Activated CD4-positive, alpha-beta memory T cell treated with anti-CD3 and anti-CD28 coated beads for 36 hours (primary cell): ENCODE measurements at regions not wholly inside any gene's neighbourhood (a gene's known extent, or its start where the extent isn't known, plus 50 kb on each side); places are given as distances from the start of the nearest gene placed in this dataset.
A peak's percentile ranks its signal among the peaks of the same experiment; 100 is the strongest.

Experiments used
- CTCF ChIA-PET: fragments of 350-600 bp; sonication (Branson Sonifier 250); formaldehyde crosslinking; loops from one replicate; lab custom pipeline; 2021; ENCODE audit warnings: antibody characterized with exemption, inconsistent platforms; lab: Charles Lee
- POLR2A ChIA-PET: fragments of 350-600 bp; sonication (Branson Sonifier 250); formaldehyde crosslinking; loops from one replicate; lab custom pipeline; 2021; ENCODE audit warnings: antibody characterized with exemption; lab: Charles Lee
- DNase-seq: peaks from one replicate; pipeline ENCODE4 v3.0.0-alpha.2; 2020
- H3K27ac Mint-ChIP-seq: one replicate; pipeline ENCODE4 v1.8.0; 2021; ENCODE audit warnings: mixed read lengths
- H3K27me3 Mint-ChIP-seq: one replicate; pipeline ENCODE4 v1.8.0; 2021; ENCODE audit warnings: mixed read lengths
- H3K36me3 Mint-ChIP-seq: one replicate; pipeline ENCODE4 v1.8.0; 2021; ENCODE audit warnings: mixed read lengths
- H3K4me1 Mint-ChIP-seq: one replicate; pipeline ENCODE4 v1.8.0; 2021; ENCODE audit warnings: low read depth, mixed read lengths
- H3K4me3 Mint-ChIP-seq: one replicate; pipeline ENCODE4 v1.8.0; 2021; ENCODE audit warnings: mild to moderate bottlenecking, mixed read lengths
- H3K9me3 Mint-ChIP-seq: one replicate; pipeline ENCODE4 v1.8.0; 2021; ENCODE audit warnings: mixed read lengths
- intact Hi-C: fragments of 100-400 bp; cut with micrococcal nuclease; formaldehyde crosslinking; loops from one replicate; pipeline ENCODE4 v1.15.1; 2023

DNA sequence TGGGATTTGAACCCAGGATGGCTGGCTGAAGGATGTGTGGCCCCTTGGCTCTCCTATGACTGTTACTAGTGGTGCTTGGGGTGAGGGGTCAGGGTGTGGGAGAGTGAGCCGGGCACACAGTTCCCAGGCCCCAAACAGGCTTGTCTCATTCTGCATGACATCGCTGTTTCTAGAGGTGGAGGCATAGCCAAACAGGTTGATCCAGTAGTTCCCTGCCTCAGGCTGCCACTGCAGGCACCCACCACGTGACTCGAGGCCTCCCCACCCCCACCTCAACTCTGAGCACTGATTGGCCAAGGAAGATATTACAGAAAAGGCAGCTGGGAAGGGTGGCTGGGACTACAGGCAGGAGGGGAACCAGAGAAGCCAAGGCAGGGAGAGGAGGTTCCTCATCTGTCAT is 102.6 kb downstream of the NCOR2 start:
- POLR2A ChIA-PET: interaction anchor here (2.3 to 2.7 kb wide), 2 partner anchors 9 to 11 kb away, joined by 12 read pairs; no protein-coding TSS in a partner anchor
- CTCF ChIA-PET: interaction anchor here (1.8 to 2.4 kb wide), 2 partner anchors 9 to 11 kb away, joined by 10 to 15 read pairs; no protein-coding TSS in a partner anchor
- Mint-ChIP-seq H3K27ac (peak overlapping the region; percentile 38), H3K4me1 (peaks cover 41% of the 10 kb centered on the region), H3K36me3 (peaks cover 36% of the 10 kb centered on the region), H3K4me3 (peak overlapping the region; percentile 20), H3K9me3 (peaks cover 18% of the 10 kb centered on the region), H3K27me3 (no peaks in the 10 kb centered on the region)
- intact Hi-C loops: no loop called here
- no peak for DNase-seq

GRCh38 chr12:124464062-124464461 is 103.3 kb downstream of the NCOR2 start:
- POLR2A ChIA-PET: no interaction called here
- H3K4me1 Mint-ChIP-seq: peaks cover 34% of the 10 kb centered on the region
- no peak for DNase-seq
- no peak overlapping the region for H3K4me3 Mint-ChIP-seq
- H3K27me3 Mint-ChIP-seq: no peaks in the 10 kb centered on the region
- H3K36me3 Mint-ChIP-seq: peaks cover 36% of the 10 kb centered on the region
- CTCF ChIA-PET: no interaction called here
- intact Hi-C loops: no loop called here
- no peak overlapping the region for H3K27ac Mint-ChIP-seq
- H3K9me3 Mint-ChIP-seq: peaks cover 11% of the 10 kb centered on the region

- intact Hi-C loops: no loop called here
- Mint-ChIP-seq H3K27ac (no peak overlapping the region), H3K4me3 (no peak overlapping the region), H3K4me1 (peaks cover 33% of the 10 kb centered on the region), H3K9me3 (peaks cover 11% of the 10 kb centered on the region), H3K27me3 (no peaks in the 10 kb centered on the region), H3K36me3 (peaks cover 41% of the 10 kb centered on the region)
- ChIA-PET POLR2A (no interaction called here), CTCF (no interaction called here)
- DNase-seq: no peak
Measured at GRCh38 chr12:124463341-124463921, 104.0 kb downstream of the NCOR2 start.

GRCh38 chr12:124462750-124463149 is 104.7 kb downstream of the NCOR2 start:
- no peak overlapping the region for H3K27ac Mint-ChIP-seq
- H3K4me3 Mint-ChIP-seq: no peak overlapping the region
- CTCF ChIA-PET: no interaction called here
- H3K36me3 Mint-ChIP-seq: peaks cover 41% of the 10 kb centered on the region
- H3K4me1 Mint-ChIP-seq: peaks cover 40% of the 10 kb centered on the region
- peaks cover 11% of the 10 kb centered on the region for H3K9me3 Mint-ChIP-seq
- no peaks in the 10 kb centered on the region for H3K27me3 Mint-ChIP-seq
- POLR2A ChIA-PET: no interaction called here
- intact Hi-C loops: no loop called here
- DNase-seq: no peak

DNA sequence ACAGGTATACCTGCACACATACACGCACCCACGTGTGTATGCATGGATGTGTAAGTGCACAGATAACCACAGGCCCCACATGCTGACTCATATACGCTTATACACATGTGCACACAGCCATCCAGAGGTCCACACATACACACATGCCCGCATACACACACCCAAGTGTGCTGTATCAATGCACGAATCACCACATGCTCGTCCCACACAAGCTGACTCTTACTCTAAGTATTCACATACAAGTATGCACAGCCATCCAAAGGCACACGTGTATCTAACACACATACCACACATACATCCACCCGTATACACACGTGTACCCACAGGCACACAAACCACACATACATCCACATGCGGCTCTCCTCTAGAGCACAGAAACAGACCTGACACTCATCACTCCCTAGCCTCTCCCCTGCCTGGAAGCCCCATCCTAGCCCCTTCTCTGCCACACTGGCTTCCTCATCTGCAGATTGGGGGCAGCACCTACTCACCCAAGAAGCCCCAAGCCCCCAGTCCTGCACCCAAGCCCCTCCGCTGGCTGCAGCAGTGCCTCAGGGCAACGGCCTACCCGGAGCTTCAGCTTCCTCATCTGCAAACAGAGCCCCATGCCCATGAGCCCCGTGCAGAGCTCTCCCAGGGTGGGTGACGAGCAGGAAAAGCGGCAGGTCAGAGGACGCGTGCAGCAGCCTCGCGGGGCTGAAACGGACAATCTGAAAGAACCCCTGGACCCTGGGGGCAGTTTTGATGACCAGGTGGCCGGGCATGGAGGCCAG is 105.4 kb downstream of the NCOR2 start:
- POLR2A ChIA-PET: no interaction called here
- peaks cover 41% of the 10 kb centered on the region for H3K36me3 Mint-ChIP-seq
- intact Hi-C loops: no loop called here

GRCh38 chr12:124461241-124461673 is 106.2 kb downstream of the NCOR2 start:
- H3K27ac Mint-ChIP-seq: no peak overlapping the region
- no peak for DNase-seq
- peaks cover 33% of the 10 kb centered on the region for H3K4me1 Mint-ChIP-seq
- no peak overlapping the region for H3K4me3 Mint-ChIP-seq
- ChIA-PET POLR2A (no interaction called here), CTCF (no interaction called here)
- H3K27me3 Mint-ChIP-seq: no peaks in the 10 kb centered on the region
- H3K9me3 Mint-ChIP-seq: peaks cover 11% of the 10 kb centered on the region
- intact Hi-C loops: no loop called here
- peaks cover 41% of the 10 kb centered on the region for H3K36me3 Mint-ChIP-seq

More for the DNA sequence above, 105.4 kb downstream of the NCOR2 start:
- CTCF ChIA-PET: no interaction called here
- Mint-ChIP-seq H3K27ac (no peak overlapping the region), H3K27me3 (no peaks in the 10 kb centered on the region), H3K9me3 (peaks cover 11% of the 10 kb centered on the region), H3K4me1 (peaks cover 37% of the 10 kb centered on the region), H3K4me3 (no peak overlapping the region)
- DNase-seq: no peak

GRCh38 chr12:124460771-124461170 is 106.6 kb downstream of the NCOR2 start:
- peaks cover 40% of the 10 kb centered on the region for H3K36me3 Mint-ChIP-seq
- no peak overlapping the region for H3K4me3 Mint-ChIP-seq
- no peak overlapping the region for H3K27ac Mint-ChIP-seq
- H3K27me3 Mint-ChIP-seq: no peaks in the 10 kb centered on the region
- POLR2A ChIA-PET: no interaction called here
- DNase-seq: no peak
- H3K4me1 Mint-ChIP-seq: peaks cover 33% of the 10 kb centered on the region
- CTCF ChIA-PET: no interaction called here
- intact Hi-C loops: no loop called here
- peaks cover 11% of the 10 kb centered on the region for H3K9me3 Mint-ChIP-seq

DNA sequence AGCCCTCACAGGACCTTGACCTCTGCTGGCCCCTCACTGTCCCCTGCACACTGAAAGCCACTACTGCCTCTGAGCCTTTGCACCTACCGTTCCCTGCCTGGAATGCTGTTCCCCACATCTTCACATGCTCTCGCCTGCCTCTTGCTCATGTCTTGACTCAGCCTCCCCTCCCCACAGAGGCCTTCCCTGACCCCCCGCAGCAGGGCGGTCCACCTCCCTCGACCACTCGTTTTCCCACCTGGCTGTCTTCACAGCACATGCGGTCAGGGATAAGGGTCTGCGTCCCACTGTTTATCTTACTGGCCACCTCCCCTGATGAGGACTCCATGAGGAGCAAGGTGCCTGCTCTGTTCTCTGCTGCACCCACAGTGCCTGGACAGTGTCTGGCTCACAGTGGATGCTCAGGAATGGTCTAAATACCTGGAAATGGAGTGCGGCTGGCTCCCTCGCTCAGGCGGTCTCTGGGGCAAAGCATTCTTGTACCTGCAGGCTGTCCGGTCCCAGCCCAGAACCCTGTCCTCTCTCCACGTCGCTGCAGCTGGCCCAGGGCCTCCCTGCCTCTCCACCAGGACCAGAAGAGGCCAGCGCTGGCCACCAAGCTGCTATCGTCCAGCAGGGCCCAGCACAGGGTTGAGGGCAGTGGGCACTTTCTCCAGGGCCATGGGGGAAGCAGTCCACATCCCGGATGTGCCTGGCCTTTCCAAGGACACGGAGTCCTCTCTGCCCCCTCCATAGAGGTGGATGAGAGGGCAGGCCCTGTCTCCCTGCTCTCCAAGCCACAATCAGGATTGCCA is 107.4 kb downstream of the NCOR2 start:
- intact Hi-C loops: loop anchor here (10.0 kb wide), 1 partner anchor 455 kb away; the partner anchor contains the start of gene UBC
- no peak for DNase-seq
- Mint-ChIP-seq H3K4me1 (peaks cover 32% of the 10 kb centered on the region), H3K27ac (no peak overlapping the region), H3K36me3 (peaks cover 35% of the 10 kb centered on the region), H3K9me3 (peaks cover 11% of the 10 kb centered on the region), H3K27me3 (no peaks in the 10 kb centered on the region), H3K4me3 (no peak overlapping the region)
- ChIA-PET CTCF (no interaction called here), POLR2A (no interaction called here)

DNA sequence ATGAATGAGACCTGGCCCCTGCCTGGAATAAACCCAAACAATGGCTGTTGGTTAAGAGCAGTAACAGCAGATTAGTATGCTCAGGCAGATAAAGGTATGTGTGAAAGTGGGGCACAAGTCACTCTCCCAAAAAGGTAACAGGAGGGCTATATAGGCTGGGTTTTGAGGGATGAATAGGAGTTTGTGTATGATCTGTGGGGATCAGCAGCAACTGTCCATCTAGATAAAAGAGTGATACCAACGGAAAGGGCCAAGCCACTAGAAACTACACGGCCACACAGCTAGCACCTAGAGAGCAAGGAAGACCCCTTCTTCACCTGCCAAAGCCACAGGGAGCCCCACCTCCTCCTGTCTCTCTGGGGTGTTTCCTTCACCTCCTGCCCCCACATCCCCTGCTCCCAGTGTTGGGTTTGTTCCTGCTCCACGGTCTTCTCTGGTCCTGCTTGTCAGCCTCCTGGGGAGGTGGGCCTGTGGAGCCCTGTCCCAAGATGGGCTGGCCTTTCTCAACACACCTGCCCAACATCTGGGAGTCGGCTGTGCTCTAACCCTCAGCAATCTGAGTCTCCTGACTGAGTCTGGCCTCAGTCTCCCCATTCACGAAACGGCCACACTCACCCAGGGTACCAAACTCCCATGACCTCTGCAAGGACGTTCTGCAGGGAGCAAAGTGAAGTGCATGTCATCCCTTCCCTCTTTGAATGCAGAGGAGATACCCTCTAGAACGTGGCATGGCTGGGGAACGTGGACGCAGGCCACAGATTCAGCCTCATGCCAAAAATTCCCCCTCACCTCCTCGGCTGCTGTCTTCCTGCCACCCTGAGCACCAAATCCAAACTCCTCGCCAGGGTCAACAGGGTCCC is 108.2 kb downstream of the NCOR2 start:
- ChIA-PET POLR2A (no interaction called here), CTCF (no interaction called here)
- Mint-ChIP-seq H3K4me3 (no peak overlapping the region), H3K36me3 (peaks cover 30% of the 10 kb centered on the region), H3K27ac (no peak overlapping the region), H3K4me1 (peaks cover 31% of the 10 kb centered on the region), H3K9me3 (peaks cover 3% of the 10 kb centered on the region), H3K27me3 (no peaks in the 10 kb centered on the region)
- no peak for DNase-seq
- intact Hi-C loops: loop anchor here (10.0 kb wide), 1 partner anchor 456 kb away; the partner anchor contains the start of gene UBC

- Mint-ChIP-seq H3K27ac (no peak overlapping the region), H3K36me3 (peaks cover 26% of the 10 kb centered on the region), H3K9me3 (peaks cover 3% of the 10 kb centered on the region), H3K4me3 (no peak overlapping the region), H3K4me1 (peaks cover 34% of the 10 kb centered on the region), H3K27me3 (no peaks in the 10 kb centered on the region)
- POLR2A ChIA-PET: no interaction called here
- intact Hi-C loops: loop anchor here (10.0 kb wide), 1 partner anchor 456 kb away; the partner anchor contains the start of gene UBC
- CTCF ChIA-PET: no interaction called here
- no peak for DNase-seq
Measured at GRCh38 chr12:124458220-124458991, 109.0 kb downstream of the NCOR2 start.
